Stromal cell of bone marrow (primary cell): ENCODE measurements at regions not wholly inside any gene's neighbourhood (a gene's known extent, or its start where the extent isn't known, plus 50 kb on each side); places are given as distances from the start of the nearest gene placed in this dataset.
"Not testable (repeated sequence)": the region's sequence is repeated elsewhere in the genome, so short reads cannot be mapped to it uniquely, and the experiment has no call there.

Experiments used
- DNase-seq: peaks from one replicate; pipeline ENCODE4 v3.0.0-alpha.2; 2012; ENCODE audit warnings: low read depth

- no peak for DNase-seq
These were observed 247.5 kb upstream of the KLF3 start for GRCh38 chr4:38416450-38417014.

GRCh38 chr4:38420254-38420653, 243.7 kb upstream of the KLF3 start:
- not testable (repeated sequence) for DNase-seq

- DNase-seq = no peak
These were observed 241.1 kb upstream of the KLF3 start for GRCh38 chr4:38422850-38423249.

- DNase-seq = no peak
These were observed 239.7 kb upstream of the KLF3 start for GRCh38 chr4:38424151-38424871.

- DNase-seq = no peak
These were observed 237.5 kb upstream of the KLF3 start for GRCh38 chr4:38426532-38426931.

GRCh38 chr4:38430841-38431240, 233.2 kb upstream of the KLF3 start:
- no peak for DNase-seq

GRCh38 chr4:38442073-38442788, 221.8 kb upstream of the KLF3 start:
- DNase-seq = no peak

GRCh38 chr4:38449506-38450174, 214.4 kb upstream of the KLF3 start:
- no peak for DNase-seq

- DNase-seq = no peak
These were observed 212.0 kb upstream of the KLF3 start for GRCh38 chr4:38452009-38452408.

GRCh38 chr4:38452542-38452941, 211.5 kb upstream of the KLF3 start:
- DNase-seq = no peak

GRCh38 chr4:38453253-38453881, 210.6 kb upstream of the KLF3 start:
- DNase-seq = no peak

GRCh38 chr4:38454284-38454683, 209.7 kb upstream of the KLF3 start:
- DNase-seq = no peak

GRCh38 chr4:38455092-38455862, 208.7 kb upstream of the KLF3 start:
- DNase-seq = no peak

- DNase-seq = no peak
These were observed 207.9 kb upstream of the KLF3 start for GRCh38 chr4:38456096-38456495.

GRCh38 chr4:38461342-38461741, 202.7 kb upstream of the KLF3 start:
- DNase-seq = no peak

GRCh38 chr4:38462367-38463055, 201.5 kb upstream of the KLF3 start:
- no peak for DNase-seq

GRCh38 chr4:38463268-38463958, 200.6 kb upstream of the KLF3 start:
- DNase-seq = no peak

GRCh38 chr4:38464328-38464727, 199.7 kb upstream of the KLF3 start:
- DNase-seq = no peak

GRCh38 chr4:38466401-38466800, 197.6 kb upstream of the KLF3 start:
- no peak for DNase-seq

- DNase-seq = no peak
These were observed 196.7 kb upstream of the KLF3 start for GRCh38 chr4:38467296-38467695.
